ENCODE measurements at regions not wholly inside any gene's neighbourhood (a gene's known extent, or its start where the extent isn't known, plus 50 kb on each side); places are given as distances from the start of the nearest gene placed in this dataset.
"Not testable (repeated sequence)": the region's sequence is repeated elsewhere in the genome, so short reads cannot be mapped to it uniquely, and the experiment has no call there.

- H3K4me3 Mint-ChIP-seq; H3K4me1 Mint-ChIP-seq; H3K27me3 Mint-ChIP-seq (ENCODE audit: low read depth in 2 of 2): not testable (repeated sequence)
Observed at GRCh38 chr4:17436047-17436749, 75.7 kb downstream of the QDPR start.

GRCh38 chr4:17433827-17434226 is 78.1 kb downstream of the QDPR start:
- 95% methylated on average over 5 of the region's 5 CpGs for WGBS (ENCODE audit: insufficient coverage)

More at GRCh38 chr4:17436047-17436749, 75.7 kb downstream of the QDPR start:
- H3K36me3 Mint-ChIP-seq; H3K27me3 ChIP-seq (ENCODE audit: control insufficient read depth, insufficient read depth, low read length); ATAC-seq; H3K4me3 ChIP-seq (ENCODE audit: low read length); H3K4me1 ChIP-seq (ENCODE audit: control insufficient read depth, insufficient read depth, low read length); intact Hi-C loops (cut with micrococcal nuclease); H3K27ac ChIP-seq (ENCODE audit: low read length); DNase-seq; H3K27ac Mint-ChIP-seq; H3K9me3 Mint-ChIP-seq; H3K9me3 ChIP-seq (ENCODE audit: control insufficient read depth, insufficient read depth, low read length); H3K36me3 ChIP-seq (ENCODE audit: control insufficient read depth, insufficient read depth, low read length): not testable (repeated sequence)
- 89% methylated on average over 21 of the region's 21 CpGs for WGBS (ENCODE audit: insufficient coverage)

GRCh38 chr4:17427991-17428390 is 83.9 kb downstream of the QDPR start:
- H3K27ac Mint-ChIP-seq = no peak overlapping the region
- Histone ChIP-seq H3K9me3 (ENCODE audit: control insufficient read depth, insufficient read depth, low read length) (no peaks in the 10 kb centered on the region), H3K36me3 (ENCODE audit: control insufficient read depth, insufficient read depth, low read length) (no peaks in the 10 kb centered on the region), H3K27me3 (ENCODE audit: control insufficient read depth, insufficient read depth, low read length) (no peaks in the 10 kb centered on the region), H3K4me1 (ENCODE audit: control insufficient read depth, insufficient read depth, low read length) (no peaks in the 10 kb centered on the region), H3K27ac (ENCODE audit: low read length) (no peak overlapping the region), H3K4me3 (ENCODE audit: low read length) (no peak overlapping the region)
- no peak for TF ChIP-seq CTCF (IDR thresholded peaks at IDR 0.05)
- H3K36me3 Mint-ChIP-seq = no peaks in the 10 kb centered on the region
- DNase-seq = no peak
- H3K4me1 Mint-ChIP-seq = no peaks in the 10 kb centered on the region
- no peak overlapping the region for H3K4me3 Mint-ChIP-seq
- intact Hi-C loops (cut with micrococcal nuclease) = no loop called here
- no peaks in the 10 kb centered on the region for H3K9me3 Mint-ChIP-seq
- WGBS (ENCODE audit: insufficient coverage) = 86% methylated on average over 4 of the region's 4 CpGs
- peaks cover 0 to 7% of the 10 kb centered on the region in 2 donors for H3K27me3 Mint-ChIP-seq (ENCODE audit: low read depth in 2 of 2)
- ATAC-seq = no peak

More at GRCh38 chr4:17433827-17434226, 78.1 kb downstream of the QDPR start:
- Histone ChIP-seq H3K4me3 (ENCODE audit: low read length) (no peak overlapping the region), H3K36me3 (ENCODE audit: control insufficient read depth, insufficient read depth, low read length) (no peaks in the 10 kb centered on the region), H3K4me1 (ENCODE audit: control insufficient read depth, insufficient read depth, low read length) (no peaks in the 10 kb centered on the region), H3K9me3 (ENCODE audit: control insufficient read depth, insufficient read depth, low read length) (no peaks in the 10 kb centered on the region), H3K27ac (ENCODE audit: low read length) (no peak overlapping the region), H3K27me3 (ENCODE audit: control insufficient read depth, insufficient read depth, low read length) (no peaks in the 10 kb centered on the region)
- DNase-seq (no peak), ATAC-seq (no peak)
- no peak overlapping the region for H3K27ac Mint-ChIP-seq
- no peaks in the 10 kb centered on the region for H3K27me3 Mint-ChIP-seq (ENCODE audit: low read depth in 2 of 2)
- no peaks in the 10 kb centered on the region for H3K4me1 Mint-ChIP-seq
- no peaks in the 10 kb centered on the region for H3K9me3 Mint-ChIP-seq
- intact Hi-C loops (cut with micrococcal nuclease) = no loop called here
- H3K4me3 Mint-ChIP-seq = no peak overlapping the region
- H3K36me3 Mint-ChIP-seq = no peaks in the 10 kb centered on the region
- no peak for TF ChIP-seq CTCF (IDR thresholded peaks at IDR 0.05)

GRCh38 chr4:17426222-17426621 is 85.7 kb downstream of the QDPR start:
- 92% methylated on average over 5 of the region's 5 CpGs for WGBS (ENCODE audit: insufficient coverage)
- Histone ChIP-seq H3K4me1 (ENCODE audit: control insufficient read depth, insufficient read depth, low read length) (no peaks in the 10 kb centered on the region), H3K27me3 (ENCODE audit: control insufficient read depth, insufficient read depth, low read length) (no peaks in the 10 kb centered on the region), H3K4me3 (ENCODE audit: low read length) (no peak overlapping the region), H3K36me3 (ENCODE audit: control insufficient read depth, insufficient read depth, low read length) (no peaks in the 10 kb centered on the region), H3K9me3 (ENCODE audit: control insufficient read depth, insufficient read depth, low read length) (no peaks in the 10 kb centered on the region), H3K27ac (ENCODE audit: low read length) (no peak overlapping the region)
- DNase-seq (no peak), ATAC-seq (no peak)
- H3K36me3 Mint-ChIP-seq = no peaks in the 10 kb centered on the region
- intact Hi-C loops (cut with micrococcal nuclease) = no loop called here
- H3K9me3 Mint-ChIP-seq = no peaks in the 10 kb centered on the region
- H3K4me3 Mint-ChIP-seq = no peak overlapping the region
- peaks cover 3 to 7% of the 10 kb centered on the region in 2 donors for H3K27me3 Mint-ChIP-seq (ENCODE audit: low read depth in 2 of 2)
- TF ChIP-seq CTCF (IDR thresholded peaks at IDR 0.05) = no peak
- H3K4me1 Mint-ChIP-seq = no peaks in the 10 kb centered on the region
- no peak overlapping the region for H3K27ac Mint-ChIP-seq
